HEK293 (cell line): ENCODE measurements at regions not wholly inside any gene's neighbourhood (a gene's known extent, or its start where the extent isn't known, plus 50 kb on each side); places are given as distances from the start of the nearest gene placed in this dataset.

Experiments used
- CTCF ChIP-seq: fragments of 450-650 bp; formaldehyde crosslinking; IDR thresholded peaks from 2 replicates; pipeline ENCODE4 v1.5.1; 2016; ENCODE audit warnings: missing biosample characterization, missing genetic modification characterization
- ELK4 ChIP-seq: IDR thresholded peaks from 2 replicates; pipeline ENCODE4 v1.6.1; 2011; ENCODE audit warnings: mild to moderate bottlenecking, low read depth, low read length, borderline replicate concordance
- PBX3 ChIP-seq: sonication (generic); formaldehyde crosslinking; IDR thresholded peaks from 2 replicates; pipeline ENCODE4 v1.8.1; 2022; ENCODE audit warnings: mild to moderate bottlenecking, moderate library complexity, missing genetic modification reagents
- REST ChIP-seq: fragments of 450-650 bp; formaldehyde crosslinking; IDR thresholded peaks from 2 replicates; pipeline ENCODE4 v1.5.1; 2016; ENCODE audit warnings: missing biosample characterization, missing genetic modification characterization
- ZBTB1 ChIP-seq: fragments of 450-650 bp; formaldehyde crosslinking; IDR thresholded peaks from 2 replicates; pipeline ENCODE4 v1.5.1; 2016; ENCODE audit warnings: missing biosample characterization, missing genetic modification characterization
- ZNF501 ChIP-seq: fragments of 450-650 bp; formaldehyde crosslinking; IDR thresholded peaks from 2 replicates; pipeline ENCODE4 v1.5.1; 2016; ENCODE audit warnings: missing biosample characterization, missing genetic modification characterization
- ZNF561 ChIP-seq: fragments of 450-650 bp; IDR thresholded peaks from 2 replicates; pipeline ENCODE4 v1.5.1; 2018; ENCODE audit warnings: missing biosample characterization, missing genetic modification characterization, borderline replicate concordance
- ZSCAN16 ChIP-seq: fragments of 450-650 bp; formaldehyde crosslinking; IDR thresholded peaks from 2 replicates; pipeline ENCODE4 v1.5.1; 2016; ENCODE audit warnings: missing biosample characterization, missing genetic modification characterization

- no peak for TF ChIP-seq CTCF (tag by site-specific recombination)
- TF ChIP-seq ZSCAN16 (tag by site-specific recombination): no peak
- TF ChIP-seq ZNF501: no peak
- TF ChIP-seq ZBTB1 (tag by site-specific recombination): no peak
- no peak for TF ChIP-seq PBX3
- TF ChIP-seq ZNF561 (tag by site-specific recombination): no peak
- TF ChIP-seq REST (tag by site-specific recombination): no peak
- no peak for TF ChIP-seq ELK4
These were observed 224.6 kb upstream of the FERD3L start for GRCh38 chr7:19369806-19370205.
